Kidney epithelial cell (primary cell): ENCODE measurements at regions not wholly inside any gene's neighbourhood (a gene's known extent, or its start where the extent isn't known, plus 50 kb on each side); places are given as distances from the start of the nearest gene placed in this dataset.
"Not testable (repeated sequence)": the region's sequence is repeated elsewhere in the genome, so short reads cannot be mapped to it uniquely, and the experiment has no call there.

ENCODE experiments used
- DNase-seq: peaks from one replicate; pipeline ENCODE4 v3.0.0-alpha.2; 2010; ENCODE audit warnings: low read depth
- H3K27me3 ChIP-seq: 2 replicates; pipeline ENCODE4 v1.6.0; 2011; ENCODE audit warnings: low read length; ENCODE audit not compliant: control insufficient read depth, insufficient read depth
- H3K36me3 ChIP-seq: 2 replicates; pipeline ENCODE4 v1.5.1; 2011; ENCODE audit warnings: low read length; ENCODE audit not compliant: control insufficient read depth, insufficient read depth
- H3K4me3 ChIP-seq: 2 replicates; pipeline ENCODE4 v1.5.1; 2011; ENCODE audit warnings: low read depth, mild to moderate bottlenecking, control low read depth, low read length
- TF ChIP-seq, protein P1 (sequence below): IDR thresholded peaks from 2 replicates; pipeline ENCODE4 v1.5.1; 2011; ENCODE audit warnings: mild to moderate bottlenecking, moderate library complexity, low read length, control low read depth, inconsistent platforms; ENCODE audit not compliant: insufficient read depth, poor library complexity, severe bottlenecking

DNA sequence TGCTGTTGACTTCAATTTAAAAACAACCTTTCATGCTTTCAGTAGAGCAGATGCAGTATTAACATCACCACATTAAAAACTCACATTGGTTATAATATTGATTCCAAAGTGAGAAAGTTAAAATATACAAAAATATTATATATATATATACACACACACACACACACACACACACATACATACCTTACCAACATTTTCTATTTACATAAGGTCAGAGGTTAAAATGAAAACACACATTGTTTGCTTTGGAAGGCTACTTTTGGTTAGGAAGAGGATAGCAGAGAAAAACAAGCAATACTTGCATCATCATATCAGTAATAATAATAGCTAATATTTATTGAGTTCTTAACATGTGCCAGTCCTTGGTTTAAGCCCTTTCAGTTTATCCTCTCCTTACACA lies 226.5 kb downstream of the PPP4R3C start:
- H3K4me3 ChIP-seq, result no peak overlapping the region
- H3K36me3 ChIP-seq, result no peaks in the 10 kb centered on the region
- DNase-seq, result no peak
- H3K27me3 ChIP-seq, result no peaks in the 10 kb centered on the region
- TF ChIP-seq, protein P1, sequence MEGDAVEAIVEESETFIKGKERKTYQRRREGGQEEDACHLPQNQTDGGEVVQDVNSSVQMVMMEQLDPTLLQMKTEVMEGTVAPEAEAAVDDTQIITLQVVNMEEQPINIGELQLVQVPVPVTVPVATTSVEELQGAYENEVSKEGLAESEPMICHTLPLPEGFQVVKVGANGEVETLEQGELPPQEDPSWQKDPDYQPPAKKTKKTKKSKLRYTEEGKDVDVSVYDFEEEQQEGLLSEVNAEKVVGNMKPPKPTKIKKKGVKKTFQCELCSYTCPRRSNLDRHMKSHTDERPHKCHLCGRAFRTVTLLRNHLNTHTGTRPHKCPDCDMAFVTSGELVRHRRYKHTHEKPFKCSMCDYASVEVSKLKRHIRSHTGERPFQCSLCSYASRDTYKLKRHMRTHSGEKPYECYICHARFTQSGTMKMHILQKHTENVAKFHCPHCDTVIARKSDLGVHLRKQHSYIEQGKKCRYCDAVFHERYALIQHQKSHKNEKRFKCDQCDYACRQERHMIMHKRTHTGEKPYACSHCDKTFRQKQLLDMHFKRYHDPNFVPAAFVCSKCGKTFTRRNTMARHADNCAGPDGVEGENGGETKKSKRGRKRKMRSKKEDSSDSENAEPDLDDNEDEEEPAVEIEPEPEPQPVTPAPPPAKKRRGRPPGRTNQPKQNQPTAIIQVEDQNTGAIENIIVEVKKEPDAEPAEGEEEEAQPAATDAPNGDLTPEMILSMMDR, result no peak

DNA sequence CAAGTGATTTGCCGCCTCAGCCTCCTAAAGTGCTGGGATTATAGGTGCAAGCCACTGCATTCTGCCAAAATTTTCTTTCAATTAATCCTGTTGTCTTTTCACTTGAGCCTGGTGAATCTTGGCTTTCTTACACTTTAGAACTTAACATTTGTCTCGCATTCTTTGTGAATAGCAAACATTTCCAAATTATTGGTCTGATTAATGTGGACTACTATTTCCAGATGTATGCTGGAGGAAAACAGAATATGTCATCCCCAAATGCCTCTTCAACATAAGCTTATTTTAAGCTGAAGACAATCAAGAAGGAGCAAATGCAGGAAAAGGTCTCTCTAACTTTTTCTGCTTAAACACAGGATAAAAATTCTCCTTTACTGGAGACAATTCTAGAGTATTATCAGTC lies 233.4 kb downstream of the PPP4R3C start:
- H3K27me3 ChIP-seq, result no peaks in the 10 kb centered on the region
- H3K36me3 ChIP-seq, result no peaks in the 10 kb centered on the region
- DNase-seq, result no peak
- no peak overlapping the region for H3K4me3 ChIP-seq
- TF ChIP-seq, protein P1, result no peak

- no peak overlapping the region for H3K4me3 ChIP-seq
- no peak for DNase-seq
- H3K36me3 ChIP-seq, result no peaks in the 10 kb centered on the region
- TF ChIP-seq, protein P1, result no peak
- H3K27me3 ChIP-seq, result no peaks in the 10 kb centered on the region
These were observed 240.5 kb downstream of the PPP4R3C start for GRCh38 chrX:27222661-27223060.

GRCh38 chrX:27186671-27187070 lies 276.5 kb downstream of the PPP4R3C start:
- TF ChIP-seq, protein P1, result peak; percentile 76
- no peak for DNase-seq
- no peak overlapping the region for H3K4me3 ChIP-seq
- H3K36me3 ChIP-seq, result no peaks in the 10 kb centered on the region
- no peaks in the 10 kb centered on the region for H3K27me3 ChIP-seq

GRCh38 chrX:27163236-27163635 lies 299.9 kb downstream of the PPP4R3C start:
- no peak for DNase-seq
- TF ChIP-seq, protein P1, result no peak
- no peak overlapping the region for H3K4me3 ChIP-seq
- no peaks in the 10 kb centered on the region for H3K36me3 ChIP-seq
- no peaks in the 10 kb centered on the region for H3K27me3 ChIP-seq

GRCh38 chrX:27162496-27162895 lies 300.6 kb downstream of the PPP4R3C start:
- H3K36me3 ChIP-seq, result no peaks in the 10 kb centered on the region
- no peak overlapping the region for H3K4me3 ChIP-seq
- H3K27me3 ChIP-seq, result no peaks in the 10 kb centered on the region
- no peak for DNase-seq
- TF ChIP-seq, protein P1, result no peak

DNA sequence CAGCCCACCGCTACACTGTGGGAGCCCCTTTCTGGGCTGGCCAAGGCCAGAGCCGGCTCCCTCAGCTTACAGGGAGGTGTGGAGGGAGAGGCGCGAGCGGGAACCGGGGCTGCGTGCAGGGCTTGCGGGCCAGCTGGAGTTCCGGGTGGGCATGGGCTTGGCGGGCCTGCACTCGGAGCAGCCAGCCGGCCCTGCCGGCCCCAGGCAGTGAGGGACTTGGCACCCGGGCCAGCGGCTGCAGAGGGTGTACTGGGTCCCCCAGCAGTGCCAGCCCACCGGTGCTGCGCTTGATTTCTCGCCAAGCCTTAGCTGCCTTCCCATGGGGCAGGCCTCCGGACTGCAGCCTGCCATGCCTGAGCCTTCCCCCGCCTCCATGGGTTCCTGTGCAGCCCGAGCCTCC lies 306.2 kb downstream of the PPP4R3C start:
- H3K27me3 ChIP-seq, H3K36me3 ChIP-seq, DNase-seq, H3K4me3 ChIP-seq: not testable (repeated sequence)
